NCI-H2107 treated with DMSO at 0.1 percent for 48 hours (cell line): ENCODE measurements at regions not wholly inside any gene's neighbourhood (a gene's known extent, or its start where the extent isn't known, plus 50 kb on each side); places are given as distances from the start of the nearest gene placed in this dataset.

Experiments used
- DNase-seq: peaks from one replicate; lab custom pipeline; 2025; ENCODE audit not compliant: unreplicated experiment; lab: John Stamatoyannopoulos, UW

- no peak for DNase-seq
Measured at GRCh38 chr3:63199606-63200005, 78.5 kb upstream of the SYNPR start.

DNA sequence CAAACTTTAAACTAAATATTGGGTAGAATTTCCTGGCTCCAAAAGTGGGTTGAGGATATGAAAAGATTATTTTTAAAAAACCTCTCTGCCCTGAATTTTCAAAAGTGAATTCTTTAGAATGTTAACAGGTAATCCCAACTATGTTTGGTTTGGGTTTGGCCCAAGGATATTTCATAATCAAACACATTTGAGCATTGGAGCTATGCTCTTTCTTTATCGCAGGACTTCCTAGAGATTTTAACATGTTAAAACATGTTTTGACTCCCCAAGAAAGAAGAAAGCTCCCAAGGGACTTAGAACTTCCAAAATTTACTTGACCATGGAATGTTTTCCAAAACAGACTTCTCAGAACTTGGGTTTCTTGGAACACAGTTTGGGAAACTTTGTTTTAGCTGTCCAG, 75.6 kb upstream of the SYNPR start:
- DNase-seq = no peak

DNA sequence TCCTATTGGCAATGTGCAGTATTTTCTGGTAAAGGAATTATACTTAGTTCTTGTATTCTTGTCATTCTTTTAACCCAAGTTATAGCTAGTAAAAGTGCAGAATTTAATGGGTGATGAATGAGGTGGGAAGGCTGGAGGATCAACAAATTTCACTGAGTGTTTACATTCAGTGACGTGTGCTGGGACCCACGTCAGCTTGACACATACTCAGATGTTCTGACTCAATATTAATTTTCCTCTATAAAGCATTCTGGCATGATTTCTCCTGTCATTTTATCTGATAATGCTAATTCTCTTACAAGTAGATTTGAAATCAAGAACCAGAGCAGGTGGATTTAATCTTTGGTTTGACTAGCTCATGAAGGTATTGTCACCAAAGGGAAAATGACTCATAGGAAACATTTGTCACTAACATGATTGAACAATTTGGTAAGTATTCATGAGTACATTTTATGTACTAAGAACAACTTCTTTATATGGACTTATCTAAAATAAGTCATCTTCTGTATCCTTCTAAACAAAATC, 71.0 kb upstream of the SYNPR start:
- DNase-seq = no peak

DNA sequence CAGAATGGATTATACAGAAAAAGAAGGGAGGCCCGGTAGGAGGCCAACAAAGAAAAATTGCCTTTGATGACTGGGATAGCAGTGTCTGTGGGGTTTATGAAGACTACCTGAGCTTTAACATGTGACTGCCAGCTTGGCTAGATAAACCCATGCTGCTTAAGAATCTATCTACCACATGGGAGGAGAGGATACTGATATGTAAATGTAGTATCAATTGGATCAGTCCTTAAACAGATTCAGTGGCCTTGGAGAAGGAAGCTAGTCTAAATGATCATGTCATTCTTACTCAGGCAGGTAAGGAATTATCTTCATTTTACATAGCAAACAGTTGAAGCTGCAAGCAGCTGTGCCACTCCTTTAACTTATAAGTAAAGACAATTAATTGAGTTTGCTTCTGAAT, 50.0 kb upstream of the SYNPR start:
- no peak for DNase-seq
